ENCODE measurements at regions not wholly inside any gene's neighbourhood (a gene's known extent, or its start where the extent isn't known, plus 50 kb on each side); places are given as distances from the start of the nearest gene placed in this dataset.

DNA sequence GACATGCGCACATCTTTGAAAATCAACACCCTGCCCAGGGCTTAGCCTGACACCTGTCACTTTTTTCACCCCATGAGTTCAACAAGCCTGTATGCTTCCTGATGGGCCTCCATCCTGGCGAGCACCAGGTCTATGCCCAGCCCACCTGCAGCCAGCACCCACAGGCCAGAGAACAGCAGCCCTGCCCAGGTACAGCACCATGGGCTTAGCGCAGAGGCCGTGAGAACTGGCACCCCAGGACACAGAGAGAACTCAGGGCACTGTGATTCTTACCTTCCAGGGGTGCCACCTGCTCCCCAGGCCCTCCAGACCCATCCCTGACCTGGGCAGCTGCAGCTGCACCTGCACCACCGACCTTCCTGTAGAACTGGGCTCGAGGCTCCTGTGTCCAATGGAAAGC, 536.6 kb downstream of the TCERG1L start:
- Histone ChIP-seq H2BK5ac (ENCODE audit: low read depth, low read length, poor library complexity, severe bottlenecking) (no peak overlapping the region), H3K4me1 (ENCODE audit: control insufficient read depth, insufficient read depth, low read length) (no peaks in the 10 kb centered on the region), H3K79me1 (ENCODE audit: low read depth in 1 of 2, low read length in 2 of 2) (no peaks in the 10 kb centered on the region), H4K20me1 (ENCODE audit: insufficient read depth, low read length) (no peaks in the 10 kb centered on the region), H2BK15ac (ENCODE audit: low read depth, low read length) (no peak overlapping the region), H2AK5ac (ENCODE audit: low read depth, low read length) (no peak overlapping the region), H2AFZ (replicated peaks; ENCODE audit: low read length, poor library complexity) (no peak overlapping the region), H4K5ac (ENCODE audit: low read depth, low read length) (no peak overlapping the region), H3K18ac (ENCODE audit: low read depth, low read length) (no peak overlapping the region), H2BK120ac (ENCODE audit: low read depth, low read length) (no peak overlapping the region), H3K14ac (replicated peaks; ENCODE audit: low read depth, low read length) (no peak overlapping the region), H4K8ac (ENCODE audit: low read depth in 2 of 2, low read length in 2 of 2) (no peak overlapping the region), H3K9ac (ENCODE audit: low read depth, low read length) (no peak overlapping the region), H3K36me3 (ENCODE audit: control insufficient read depth, insufficient read depth, low read length) (no peaks in the 10 kb centered on the region), H3K23ac (ENCODE audit: low read depth, low read length) (no peak overlapping the region), H2BK20ac (ENCODE audit: low read depth, low read length) (no peak overlapping the region), H3K4me2 (ENCODE audit: low read depth, low read length) (no peak overlapping the region), H2AK9ac (replicated peaks; ENCODE audit: low read depth, low read length, poor library complexity) (no peak overlapping the region), H3K27ac (ENCODE audit: insufficient read depth, low read length) (no peak overlapping the region), H3K4ac (ENCODE audit: low read depth, low read length) (no peak overlapping the region), H3K27me3 (ENCODE audit: control insufficient read depth, insufficient read depth, low read length) (no peaks in the 10 kb centered on the region), H3K56ac (ENCODE audit: extremely low read depth, insufficient read depth, low read length) (no peak overlapping the region), H4K91ac (ENCODE audit: insufficient read depth, low read depth, low read length) (no peak overlapping the region), H3K4me3 (ENCODE audit: insufficient read depth, low read depth, low read length) (no peak overlapping the region), H3K9me1 (ENCODE audit: insufficient read depth, low read length) (no peaks in the 10 kb centered on the region), H3K9me3 (ENCODE audit: control insufficient read depth, insufficient read depth, low read length) (peaks cover 50% of the 10 kb centered on the region)
- 39% methylated on average over 3 of the region's 6 CpGs; no CpG with 5 or more reads in 1 of the 2 experiments for WGBS, 2 experiments (ENCODE audit: extremely low coverage in 2 of 2, insufficient read length in 1 of 2)
- TF ChIP-seq, protein P1, sequence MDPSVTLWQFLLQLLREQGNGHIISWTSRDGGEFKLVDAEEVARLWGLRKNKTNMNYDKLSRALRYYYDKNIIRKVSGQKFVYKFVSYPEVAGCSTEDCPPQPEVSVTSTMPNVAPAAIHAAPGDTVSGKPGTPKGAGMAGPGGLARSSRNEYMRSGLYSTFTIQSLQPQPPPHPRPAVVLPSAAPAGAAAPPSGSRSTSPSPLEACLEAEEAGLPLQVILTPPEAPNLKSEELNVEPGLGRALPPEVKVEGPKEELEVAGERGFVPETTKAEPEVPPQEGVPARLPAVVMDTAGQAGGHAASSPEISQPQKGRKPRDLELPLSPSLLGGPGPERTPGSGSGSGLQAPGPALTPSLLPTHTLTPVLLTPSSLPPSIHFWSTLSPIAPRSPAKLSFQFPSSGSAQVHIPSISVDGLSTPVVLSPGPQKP (IDR thresholded peaks at IDR 0.05; ENCODE audit: borderline replicate concordance, low read depth, low read length): no peak
- no peak for TF ChIP-seq RFX5 (IDR thresholded peaks at IDR 0.05; ENCODE audit: low read depth, low read length)
- TF ChIP-seq MAFK (IDR thresholded peaks at IDR 0.05; ENCODE audit: low read depth, low read length): no peak
- TF ChIP-seq SMC3 (IDR thresholded peaks at IDR 0.05; ENCODE audit: low read depth, low read length): no peak
- TF ChIP-seq RAD21 (IDR thresholded peaks at IDR 0.05; ENCODE audit: low read length): no peak
- TF ChIP-seq, protein P2, sequence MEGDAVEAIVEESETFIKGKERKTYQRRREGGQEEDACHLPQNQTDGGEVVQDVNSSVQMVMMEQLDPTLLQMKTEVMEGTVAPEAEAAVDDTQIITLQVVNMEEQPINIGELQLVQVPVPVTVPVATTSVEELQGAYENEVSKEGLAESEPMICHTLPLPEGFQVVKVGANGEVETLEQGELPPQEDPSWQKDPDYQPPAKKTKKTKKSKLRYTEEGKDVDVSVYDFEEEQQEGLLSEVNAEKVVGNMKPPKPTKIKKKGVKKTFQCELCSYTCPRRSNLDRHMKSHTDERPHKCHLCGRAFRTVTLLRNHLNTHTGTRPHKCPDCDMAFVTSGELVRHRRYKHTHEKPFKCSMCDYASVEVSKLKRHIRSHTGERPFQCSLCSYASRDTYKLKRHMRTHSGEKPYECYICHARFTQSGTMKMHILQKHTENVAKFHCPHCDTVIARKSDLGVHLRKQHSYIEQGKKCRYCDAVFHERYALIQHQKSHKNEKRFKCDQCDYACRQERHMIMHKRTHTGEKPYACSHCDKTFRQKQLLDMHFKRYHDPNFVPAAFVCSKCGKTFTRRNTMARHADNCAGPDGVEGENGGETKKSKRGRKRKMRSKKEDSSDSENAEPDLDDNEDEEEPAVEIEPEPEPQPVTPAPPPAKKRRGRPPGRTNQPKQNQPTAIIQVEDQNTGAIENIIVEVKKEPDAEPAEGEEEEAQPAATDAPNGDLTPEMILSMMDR (conservative IDR thresholded peaks at IDR 0.05; ENCODE audit: low read depth, low read length): no peak
- TF ChIP-seq MXI1 (IDR thresholded peaks at IDR 0.05; ENCODE audit: borderline replicate concordance, low read depth, low read length): no peak
- no peak for TF ChIP-seq NFE2L2 (IDR thresholded peaks at IDR 0.05; ENCODE audit: low read depth, low read length)
- dilution Hi-C loops (cut with HindIII; ENCODE audit: low sequenced_read_pairs, unreplicated experiment) (no loop called here), in situ Hi-C loops (cut with MboI; ENCODE audit: low sequenced_read_pairs) (no loop called here), intact Hi-C loops (cut with micrococcal nuclease) (no loop called here)
- ATAC-seq (ENCODE audit: low read depth): no peak
- ChIA-PET POLR2A (ENCODE audit: unreplicated experiment) (no interaction called here), CTCF (no interaction called here)
- no peak for DNase-seq
- no TSS peak for BruUV-seq (replicated peaks)
